ENCODE measurements at regions not wholly inside any gene's neighbourhood (a gene's known extent, or its start where the extent isn't known, plus 50 kb on each side); places are given as distances from the start of the nearest gene placed in this dataset.

- H3K9ac ChIP-seq (ENCODE audit: low read length): no peak overlapping the region
- Mint-ChIP-seq H3K9me3 (ENCODE audit: insufficient read depth) (peaks cover 2% of the 10 kb centered on the region), H3K4me3 (no peak overlapping the region), H3K27ac (no peak overlapping the region), H3K27me3 (no peaks in the 10 kb centered on the region), H3K4me1 (no peaks in the 10 kb centered on the region)
- H3K27ac ChIP-seq (ENCODE audit: low read length in 2 of 2): no peak overlapping the region
- WGBS (ENCODE audit: insufficient coverage): 80% methylated on average over 5 of the region's 6 CpGs
- H3K36me3 ChIP-seq (replicated peaks in 1 of 2; ENCODE audit: control extremely low read depth in 1 of 2, control insufficient read depth in 1 of 2, extremely low read depth in 1 of 2, insufficient read depth in 2 of 2, low read length in 1 of 2): no peaks in the 10 kb centered on the region
- H3K4me3 ChIP-seq (ENCODE audit: control extremely low read depth in 1 of 5, extremely low read depth in 1 of 5, insufficient read depth in 1 of 5, low read depth in 2 of 5, low read length in 4 of 5): no peak overlapping the region
- intact Hi-C loops (cut with micrococcal nuclease): no loop called here
- ATAC-seq (ENCODE audit: low read depth): no peak
- ChIA-PET CTCF (no interaction called here), POLR2A (no interaction called here)
- H3K4me1 ChIP-seq (ENCODE audit: control insufficient read depth in 2 of 2, insufficient read depth in 2 of 2, low read length in 2 of 2): no peaks in the 10 kb centered on the region
- no peak for TF ChIP-seq EZH2 (IDR thresholded peaks at IDR 0.05; ENCODE audit: borderline replicate concordance, insufficient read depth, low read depth, low read length, poor library complexity, severe bottlenecking)
- TF ChIP-seq, protein P1, sequence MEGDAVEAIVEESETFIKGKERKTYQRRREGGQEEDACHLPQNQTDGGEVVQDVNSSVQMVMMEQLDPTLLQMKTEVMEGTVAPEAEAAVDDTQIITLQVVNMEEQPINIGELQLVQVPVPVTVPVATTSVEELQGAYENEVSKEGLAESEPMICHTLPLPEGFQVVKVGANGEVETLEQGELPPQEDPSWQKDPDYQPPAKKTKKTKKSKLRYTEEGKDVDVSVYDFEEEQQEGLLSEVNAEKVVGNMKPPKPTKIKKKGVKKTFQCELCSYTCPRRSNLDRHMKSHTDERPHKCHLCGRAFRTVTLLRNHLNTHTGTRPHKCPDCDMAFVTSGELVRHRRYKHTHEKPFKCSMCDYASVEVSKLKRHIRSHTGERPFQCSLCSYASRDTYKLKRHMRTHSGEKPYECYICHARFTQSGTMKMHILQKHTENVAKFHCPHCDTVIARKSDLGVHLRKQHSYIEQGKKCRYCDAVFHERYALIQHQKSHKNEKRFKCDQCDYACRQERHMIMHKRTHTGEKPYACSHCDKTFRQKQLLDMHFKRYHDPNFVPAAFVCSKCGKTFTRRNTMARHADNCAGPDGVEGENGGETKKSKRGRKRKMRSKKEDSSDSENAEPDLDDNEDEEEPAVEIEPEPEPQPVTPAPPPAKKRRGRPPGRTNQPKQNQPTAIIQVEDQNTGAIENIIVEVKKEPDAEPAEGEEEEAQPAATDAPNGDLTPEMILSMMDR (IDR thresholded peaks at IDR 0.05): no peak
- peaks cover 0 to 10% (median 0%) of the 10 kb centered on the region in 3 donors for H3K9me3 ChIP-seq (ENCODE audit: control extremely low read depth in 1 of 3, control insufficient read depth in 2 of 3, insufficient read depth in 1 of 3, low read length in 2 of 3)
- H3K79me2 ChIP-seq (ENCODE audit: control insufficient read depth, insufficient read depth, low read length): no peaks in the 10 kb centered on the region
- no peak overlapping the region for H2AFZ ChIP-seq (ENCODE audit: insufficient read depth, low read depth, low read length, poor library complexity, severe bottlenecking)
- no peak for DNase-seq
- no peaks in the 10 kb centered on the region for H4K20me1 ChIP-seq (ENCODE audit: control insufficient read depth, insufficient read depth, low read length, poor library complexity, severe bottlenecking)
- H3K27me3 ChIP-seq (replicated peaks in 1 of 4; ENCODE audit: control extremely low read depth in 1 of 4, control insufficient read depth in 3 of 4, insufficient read depth in 4 of 4, low read length in 3 of 4): no peaks in the 10 kb centered on the region
- H3K4me2 ChIP-seq (replicated peaks; ENCODE audit: low read depth, low read length, poor library complexity, severe bottlenecking): no peak overlapping the region
Observed at GRCh38 chr12:128026696-128027574, 240.0 kb upstream of the TMEM132C start.

- ATAC-seq (ENCODE audit: low read depth): no peak
- no peak overlapping the region for H2AFZ ChIP-seq (ENCODE audit: insufficient read depth, low read depth, low read length, poor library complexity, severe bottlenecking)
- no peak for DNase-seq
Observed at GRCh38 chr12:128033473-128033872, 233.5 kb upstream of the TMEM132C start.

More at GRCh38 chr12:128033473-128033872, 233.5 kb upstream of the TMEM132C start:
- Histone ChIP-seq H3K9me3 (ENCODE audit: control extremely low read depth in 1 of 3, control insufficient read depth in 2 of 3, insufficient read depth in 1 of 3, low read length in 2 of 3) (peaks cover 0 to 12% (median 1%) of the 10 kb centered on the region in 3 donors), H3K36me3 (replicated peaks in 1 of 2; ENCODE audit: control extremely low read depth in 1 of 2, control insufficient read depth in 1 of 2, extremely low read depth in 1 of 2, insufficient read depth in 2 of 2, low read length in 1 of 2) (no peaks in the 10 kb centered on the region), H4K20me1 (ENCODE audit: control insufficient read depth, insufficient read depth, low read length, poor library complexity, severe bottlenecking) (no peaks in the 10 kb centered on the region), H3K4me1 (ENCODE audit: control insufficient read depth in 2 of 2, insufficient read depth in 2 of 2, low read length in 2 of 2) (no peaks in the 10 kb centered on the region), H3K9ac (ENCODE audit: low read length) (no peak overlapping the region), H3K27me3 (replicated peaks in 1 of 4; ENCODE audit: control extremely low read depth in 1 of 4, control insufficient read depth in 3 of 4, insufficient read depth in 4 of 4, low read length in 3 of 4) (no peaks in the 10 kb centered on the region), H3K27ac (ENCODE audit: low read length in 2 of 2) (no peak overlapping the region), H3K4me2 (replicated peaks; ENCODE audit: low read depth, low read length, poor library complexity, severe bottlenecking) (no peak overlapping the region), H3K79me2 (ENCODE audit: control insufficient read depth, insufficient read depth, low read length) (no peaks in the 10 kb centered on the region), H3K4me3 (ENCODE audit: control extremely low read depth in 1 of 5, extremely low read depth in 1 of 5, insufficient read depth in 1 of 5, low read depth in 2 of 5, low read length in 4 of 5) (no peak overlapping the region)
- ChIA-PET POLR2A (no interaction called here), CTCF (no interaction called here)
- Mint-ChIP-seq H3K4me3 (no peak overlapping the region), H3K4me1 (no peaks in the 10 kb centered on the region), H3K27ac (no peak overlapping the region), H3K27me3 (no peaks in the 10 kb centered on the region), H3K9me3 (ENCODE audit: insufficient read depth) (peaks cover 2% of the 10 kb centered on the region)
- WGBS (ENCODE audit: insufficient coverage): 100% methylated on average over 1 of the region's 2 CpGs
- intact Hi-C loops (cut with micrococcal nuclease): no loop called here
- no peak for TF ChIP-seq EZH2 (IDR thresholded peaks at IDR 0.05; ENCODE audit: borderline replicate concordance, insufficient read depth, low read depth, low read length, poor library complexity, severe bottlenecking)
- TF ChIP-seq, protein P1 (IDR thresholded peaks at IDR 0.05): no peak

All from B cell (primary cell).